Superior temporal gyrus (tissue), 1 donor: ENCODE measurements at regions not wholly inside any gene's neighbourhood (a gene's known extent, or its start where the extent isn't known, plus 50 kb on each side); places are given as distances from the start of the nearest gene placed in this dataset.

Experiments
- DNase-seq: peaks from one replicate; pipeline ENCODE4 v3.0.0-alpha.2; 2016; ENCODE audit errors: extremely low spot score

GRCh38 chr2:176729706-176730569, 460.7 kb downstream of the MTX2 start:
- no peak for DNase-seq

- no peak for DNase-seq
These were observed 463.5 kb downstream of the MTX2 start for GRCh38 chr2:176732780-176733179.

GRCh38 chr2:176733698-176734430, 464.6 kb downstream of the MTX2 start:
- DNase-seq = no peak

- DNase-seq = no peak
These were observed 465.6 kb downstream of the MTX2 start for GRCh38 chr2:176734868-176735267.

- no peak for DNase-seq
These were observed 470.3 kb upstream of the HNRNPA3 start for GRCh38 chr2:176742271-176742670.

- DNase-seq = no peak
These were observed 468.9 kb upstream of the HNRNPA3 start for GRCh38 chr2:176743671-176744070.

GRCh38 chr2:176744146-176744545, 468.4 kb upstream of the HNRNPA3 start:
- DNase-seq = no peak

GRCh38 chr2:176745543-176746200, 466.9 kb upstream of the HNRNPA3 start:
- no peak for DNase-seq

- no peak for DNase-seq
These were observed 466.2 kb upstream of the HNRNPA3 start for GRCh38 chr2:176746411-176746810.

- no peak for DNase-seq
These were observed 465.1 kb upstream of the HNRNPA3 start for GRCh38 chr2:176747506-176747905.

- no peak for DNase-seq
These were observed 464.7 kb upstream of the HNRNPA3 start for GRCh38 chr2:176747928-176748327.

- no peak for DNase-seq
These were observed 463.9 kb upstream of the HNRNPA3 start for GRCh38 chr2:176748662-176749061.

- DNase-seq = no peak
These were observed 461.0 kb upstream of the HNRNPA3 start for GRCh38 chr2:176751314-176752227.

GRCh38 chr2:176752295-176752694, 460.3 kb upstream of the HNRNPA3 start:
- no peak for DNase-seq

GRCh38 chr2:176753205-176753604, 459.4 kb upstream of the HNRNPA3 start:
- no peak for DNase-seq

GRCh38 chr2:176753752-176754474, 458.7 kb upstream of the HNRNPA3 start:
- DNase-seq = no peak

- no peak for DNase-seq
These were observed 457.0 kb upstream of the HNRNPA3 start for GRCh38 chr2:176755537-176756135.

- DNase-seq = no peak
These were observed 454.2 kb upstream of the HNRNPA3 start for GRCh38 chr2:176758426-176758825.

GRCh38 chr2:176760439-176760838, 452.2 kb upstream of the HNRNPA3 start:
- DNase-seq = no peak

GRCh38 chr2:176763130-176763529, 449.5 kb upstream of the HNRNPA3 start:
- no peak for DNase-seq
